ENCODE measurements at regions not wholly inside any gene's neighbourhood (a gene's known extent, or its start where the extent isn't known, plus 50 kb on each side); places are given as distances from the start of the nearest gene placed in this dataset.

GRCh38 chr10:128364631-128365030, 238.4 kb upstream of the MKI67 start:
- TF ChIP-seq EZH2phosphoT487 (IDR thresholded peaks at IDR 0.05; ENCODE audit: low read depth, severe bottlenecking, unreplicated experiment) (no peak), CTCF (IDR thresholded peaks at IDR 0.05; ENCODE audit: poor library complexity) (no peak), EZH2 (IDR thresholded peaks at IDR 0.05; ENCODE audit: borderline replicate concordance) (no peak)
